ENCODE measurements at regions not wholly inside any gene's neighbourhood (a gene's known extent, or its start where the extent isn't known, plus 50 kb on each side); places are given as distances from the start of the nearest gene placed in this dataset.

DNA sequence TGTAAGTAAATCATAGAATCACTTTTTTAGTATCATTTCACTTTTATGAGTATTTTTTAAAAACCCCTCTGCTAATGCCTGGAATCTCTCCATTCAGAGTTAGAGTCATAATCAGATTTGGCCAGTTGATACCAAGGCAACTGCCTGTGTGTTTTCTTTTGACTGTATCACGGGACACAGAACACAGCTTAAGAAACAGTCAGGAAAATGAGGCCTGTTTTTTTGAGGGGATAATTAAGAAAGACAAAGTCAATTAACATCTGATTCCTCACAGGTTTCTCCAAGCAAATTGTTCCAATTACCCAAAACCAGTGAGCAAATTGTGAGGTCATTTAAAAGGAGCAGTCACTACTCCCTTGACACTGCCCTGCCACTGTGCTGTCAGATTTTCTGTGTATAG is 944.5 kb upstream of the SOX9 start:
- TF ChIP-seq, protein P1, sequence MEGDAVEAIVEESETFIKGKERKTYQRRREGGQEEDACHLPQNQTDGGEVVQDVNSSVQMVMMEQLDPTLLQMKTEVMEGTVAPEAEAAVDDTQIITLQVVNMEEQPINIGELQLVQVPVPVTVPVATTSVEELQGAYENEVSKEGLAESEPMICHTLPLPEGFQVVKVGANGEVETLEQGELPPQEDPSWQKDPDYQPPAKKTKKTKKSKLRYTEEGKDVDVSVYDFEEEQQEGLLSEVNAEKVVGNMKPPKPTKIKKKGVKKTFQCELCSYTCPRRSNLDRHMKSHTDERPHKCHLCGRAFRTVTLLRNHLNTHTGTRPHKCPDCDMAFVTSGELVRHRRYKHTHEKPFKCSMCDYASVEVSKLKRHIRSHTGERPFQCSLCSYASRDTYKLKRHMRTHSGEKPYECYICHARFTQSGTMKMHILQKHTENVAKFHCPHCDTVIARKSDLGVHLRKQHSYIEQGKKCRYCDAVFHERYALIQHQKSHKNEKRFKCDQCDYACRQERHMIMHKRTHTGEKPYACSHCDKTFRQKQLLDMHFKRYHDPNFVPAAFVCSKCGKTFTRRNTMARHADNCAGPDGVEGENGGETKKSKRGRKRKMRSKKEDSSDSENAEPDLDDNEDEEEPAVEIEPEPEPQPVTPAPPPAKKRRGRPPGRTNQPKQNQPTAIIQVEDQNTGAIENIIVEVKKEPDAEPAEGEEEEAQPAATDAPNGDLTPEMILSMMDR (IDR thresholded peaks at IDR 0.05), result no peak
- TF ChIP-seq, protein P2, sequence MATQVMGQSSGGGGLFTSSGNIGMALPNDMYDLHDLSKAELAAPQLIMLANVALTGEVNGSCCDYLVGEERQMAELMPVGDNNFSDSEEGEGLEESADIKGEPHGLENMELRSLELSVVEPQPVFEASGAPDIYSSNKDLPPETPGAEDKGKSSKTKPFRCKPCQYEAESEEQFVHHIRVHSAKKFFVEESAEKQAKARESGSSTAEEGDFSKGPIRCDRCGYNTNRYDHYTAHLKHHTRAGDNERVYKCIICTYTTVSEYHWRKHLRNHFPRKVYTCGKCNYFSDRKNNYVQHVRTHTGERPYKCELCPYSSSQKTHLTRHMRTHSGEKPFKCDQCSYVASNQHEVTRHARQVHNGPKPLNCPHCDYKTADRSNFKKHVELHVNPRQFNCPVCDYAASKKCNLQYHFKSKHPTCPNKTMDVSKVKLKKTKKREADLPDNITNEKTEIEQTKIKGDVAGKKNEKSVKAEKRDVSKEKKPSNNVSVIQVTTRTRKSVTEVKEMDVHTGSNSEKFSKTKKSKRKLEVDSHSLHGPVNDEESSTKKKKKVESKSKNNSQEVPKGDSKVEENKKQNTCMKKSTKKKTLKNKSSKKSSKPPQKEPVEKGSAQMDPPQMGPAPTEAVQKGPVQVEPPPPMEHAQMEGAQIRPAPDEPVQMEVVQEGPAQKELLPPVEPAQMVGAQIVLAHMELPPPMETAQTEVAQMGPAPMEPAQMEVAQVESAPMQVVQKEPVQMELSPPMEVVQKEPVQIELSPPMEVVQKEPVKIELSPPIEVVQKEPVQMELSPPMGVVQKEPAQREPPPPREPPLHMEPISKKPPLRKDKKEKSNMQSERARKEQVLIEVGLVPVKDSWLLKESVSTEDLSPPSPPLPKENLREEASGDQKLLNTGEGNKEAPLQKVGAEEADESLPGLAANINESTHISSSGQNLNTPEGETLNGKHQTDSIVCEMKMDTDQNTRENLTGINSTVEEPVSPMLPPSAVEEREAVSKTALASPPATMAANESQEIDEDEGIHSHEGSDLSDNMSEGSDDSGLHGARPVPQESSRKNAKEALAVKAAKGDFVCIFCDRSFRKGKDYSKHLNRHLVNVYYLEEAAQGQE (IDR thresholded peaks at IDR 0.05; ENCODE audit: insufficient read depth in 1 of 2, low read depth in 2 of 2, low read length in 1 of 2), result no peak
- no peak for TF ChIP-seq TCF7L2 (IDR thresholded peaks at IDR 0.05; ENCODE audit: low read depth, low read length)

Data from Panc1 (cell line).